Hepatocyte (in vitro differentiated cells): ENCODE measurements at regions not wholly inside any gene's neighbourhood (a gene's known extent, or its start where the extent isn't known, plus 50 kb on each side); places are given as distances from the start of the nearest gene placed in this dataset.

Experiments used
- EZH2 ChIP-seq: fragments of 200-600 bp; sonication (generic); IDR thresholded peaks from 2 replicates; pipeline ENCODE4 v1.6.1; 2016; ENCODE audit warnings: antibody characterized with exemption, mild to moderate bottlenecking, borderline replicate concordance
- EZH2phosphoT487 ChIP-seq: fragments of 200-600 bp; sonication (generic); IDR thresholded peaks from one replicate; pipeline ENCODE4 v1.6.1; 2018; ENCODE audit warnings: antibody characterized with exemption, mild to moderate bottlenecking, low read depth, moderate library complexity; ENCODE audit not compliant: unreplicated experiment, severe bottlenecking
- TF ChIP-seq, protein P1 (sequence below): fragments of 200-600 bp; sonication (generic); IDR thresholded peaks from 2 replicates; pipeline ENCODE4 v1.5.1; 2016; ENCODE audit warnings: antibody characterized with exemption, mild to moderate bottlenecking; ENCODE audit not compliant: poor library complexity

DNA sequence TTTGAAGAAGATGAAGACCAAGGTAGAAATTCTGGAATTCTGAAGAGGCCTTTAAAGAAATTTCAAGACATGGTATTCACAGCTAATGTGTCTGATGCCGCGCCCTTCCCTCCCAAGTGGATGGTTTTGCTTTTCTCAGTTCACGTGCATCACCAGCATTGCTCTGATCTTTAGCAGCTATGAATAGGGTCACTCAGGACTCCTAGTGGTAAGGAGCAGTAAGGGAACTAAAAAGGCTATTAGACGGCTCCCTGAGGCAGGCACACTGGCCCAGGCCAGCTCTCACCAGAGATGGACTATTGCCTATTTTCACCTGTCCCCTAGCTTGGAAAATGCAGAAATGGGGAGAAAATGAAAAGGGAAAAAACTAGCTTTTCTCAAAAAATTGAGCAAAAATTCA, 447.5 kb upstream of the RASGEF1B start:
- TF ChIP-seq, protein P1, sequence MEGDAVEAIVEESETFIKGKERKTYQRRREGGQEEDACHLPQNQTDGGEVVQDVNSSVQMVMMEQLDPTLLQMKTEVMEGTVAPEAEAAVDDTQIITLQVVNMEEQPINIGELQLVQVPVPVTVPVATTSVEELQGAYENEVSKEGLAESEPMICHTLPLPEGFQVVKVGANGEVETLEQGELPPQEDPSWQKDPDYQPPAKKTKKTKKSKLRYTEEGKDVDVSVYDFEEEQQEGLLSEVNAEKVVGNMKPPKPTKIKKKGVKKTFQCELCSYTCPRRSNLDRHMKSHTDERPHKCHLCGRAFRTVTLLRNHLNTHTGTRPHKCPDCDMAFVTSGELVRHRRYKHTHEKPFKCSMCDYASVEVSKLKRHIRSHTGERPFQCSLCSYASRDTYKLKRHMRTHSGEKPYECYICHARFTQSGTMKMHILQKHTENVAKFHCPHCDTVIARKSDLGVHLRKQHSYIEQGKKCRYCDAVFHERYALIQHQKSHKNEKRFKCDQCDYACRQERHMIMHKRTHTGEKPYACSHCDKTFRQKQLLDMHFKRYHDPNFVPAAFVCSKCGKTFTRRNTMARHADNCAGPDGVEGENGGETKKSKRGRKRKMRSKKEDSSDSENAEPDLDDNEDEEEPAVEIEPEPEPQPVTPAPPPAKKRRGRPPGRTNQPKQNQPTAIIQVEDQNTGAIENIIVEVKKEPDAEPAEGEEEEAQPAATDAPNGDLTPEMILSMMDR: peak; percentile 38
- TF ChIP-seq EZH2phosphoT487 (no peak), EZH2 (no peak)
